Tibial nerve (tissue), 4 donors: ENCODE measurements at regions not wholly inside any gene's neighbourhood (a gene's known extent, or its start where the extent isn't known, plus 50 kb on each side); places are given as distances from the start of the nearest gene placed in this dataset.

Source experiments
- DNase-seq, 2 donors: peaks; one replicate each; pipeline ENCODE4 v3.0.0-alpha.2; 2019; ENCODE audit warnings: low spot score in 2 of 2
- H3K27ac ChIP-seq, 4 donors: fragments of 200-600 bp; sonication (generic) in 3 of 4; one replicate each; pipeline ENCODE4 v1.5.1; 2017 to 2019; ENCODE audit warnings: mild to moderate bottlenecking in 1 of 4
- H3K27me3 ChIP-seq, 2 donors: fragments of 200-600 bp; sonication (generic) in 1 of 2; one replicate each; pipeline versions ENCODE4 v1.5.1 to v1.6.0; 2017 to 2019
- H3K36me3 ChIP-seq, 3 donors: fragments of 200-600 bp; sonication (generic); one replicate each; pipeline ENCODE4 v1.5.1; 2018 to 2019
- H3K4me1 ChIP-seq, 4 donors: fragments of 200-600 bp; sonication (generic) in 3 of 4; one replicate each; pipeline ENCODE4 v1.5.1; 2017 to 2019
- H3K4me3 ChIP-seq, 4 donors: fragments of 200-600 bp; sonication (generic) in 3 of 4; one replicate each; pipeline ENCODE4 v1.5.1; 2017 to 2019; ENCODE audit warnings: mild to moderate bottlenecking in 1 of 4, moderate library complexity in 1 of 4
- H3K9me3 ChIP-seq, 4 donors: fragments of 200-600 bp; sonication (generic) in 3 of 4; one replicate each; pipeline ENCODE4 v1.5.1; 2017 to 2019
- CTCF ChIP-seq, 5 experiments: fragments of 200-600 bp in 3 of 5; fragments of 450-650 bp in 2 of 5; sonication (generic) in 3 of 5; IDR thresholded peaks; one replicate each; pipeline ENCODE4 v1.5.1; 2016 to 2019; ENCODE audit warnings: antibody characterized with exemption in 5 of 5, mild to moderate bottlenecking in 3 of 5, moderate library complexity in 2 of 5
- EP300 ChIP-seq, 2 donors: sonication (generic); formaldehyde crosslinking; IDR thresholded peaks; one replicate each; pipeline ENCODE4 v1.6.1; 2017; ENCODE audit warnings: antibody characterized with exemption in 2 of 2, mild to moderate bottlenecking in 1 of 2
- POLR2A ChIP-seq, 2 donors: fragments of 450-650 bp; IDR thresholded peaks; one replicate each; pipeline ENCODE4 v1.6.1; 2017; ENCODE audit warnings: antibody characterized with exemption in 2 of 2, mild to moderate bottlenecking in 2 of 2, moderate library complexity in 2 of 2
- WGBS, 2 donors: methylation state at CpG; one replicate each; pipeline ENCODE4 v1.1.5; 2018; 5-methylcytosine and 5-hydroxymethylcytosine counted together

- H3K27ac ChIP-seq, result no peak overlapping the region
- no peaks in the 10 kb centered on the region for H3K27me3 ChIP-seq
- no peak for TF ChIP-seq CTCF (IDR thresholded peaks at IDR 0.05)
- no peak for TF ChIP-seq EP300 (IDR thresholded peaks at IDR 0.05)
- no peak for TF ChIP-seq POLR2A (IDR thresholded peaks at IDR 0.05)
- H3K4me3 ChIP-seq, result no peak overlapping the region
- no peaks in the 10 kb centered on the region for H3K36me3 ChIP-seq
- DNase-seq, result no peak
- H3K9me3 ChIP-seq, result no peaks in the 10 kb centered on the region
- H3K4me1 ChIP-seq, result no peaks in the 10 kb centered on the region
- 84 to 86% methylated on average over 9 of the region's 9 CpGs for WGBS, 2 donors
These were observed 160.1 kb upstream of the SOX1 start for GRCh38 chr13:111906816-111907215.

- Histone ChIP-seq H3K4me3 (no peak overlapping the region), H3K4me1 (no peaks in the 10 kb centered on the region), H3K27me3 (no peaks in the 10 kb centered on the region), H3K36me3 (no peaks in the 10 kb centered on the region), H3K27ac (no peak overlapping the region), H3K9me3 (no peaks in the 10 kb centered on the region)
- no peak for DNase-seq
- 61 to 75% methylated on average over 5 of the region's 5 CpGs for WGBS, 2 donors
- TF ChIP-seq POLR2A (IDR thresholded peaks at IDR 0.05) (no peak), EP300 (IDR thresholded peaks at IDR 0.05) (no peak), CTCF (IDR thresholded peaks at IDR 0.05) (no peak)
These were observed 159.5 kb upstream of the SOX1 start for GRCh38 chr13:111907341-111907880.

GRCh38 chr13:111908361-111908760 lies 158.6 kb upstream of the SOX1 start:
- no peak for DNase-seq
- Histone ChIP-seq H3K4me1 (no peaks in the 10 kb centered on the region), H3K27me3 (no peaks in the 10 kb centered on the region), H3K36me3 (no peaks in the 10 kb centered on the region), H3K9me3 (no peaks in the 10 kb centered on the region), H3K4me3 (no peak overlapping the region), H3K27ac (no peak overlapping the region)
- 83 to 87% methylated on average over 13 of the region's 13 CpGs for WGBS, 2 donors
- no peak for TF ChIP-seq CTCF (IDR thresholded peaks at IDR 0.05)
- TF ChIP-seq POLR2A (IDR thresholded peaks at IDR 0.05), result no peak
- TF ChIP-seq EP300 (IDR thresholded peaks at IDR 0.05), result no peak

- H3K27me3 ChIP-seq, result no peaks in the 10 kb centered on the region
- no peak overlapping the region for H3K27ac ChIP-seq
- no peaks in the 10 kb centered on the region for H3K36me3 ChIP-seq
- DNase-seq, result no peak
- no peaks in the 10 kb centered on the region for H3K9me3 ChIP-seq
- TF ChIP-seq CTCF (IDR thresholded peaks at IDR 0.05) (no peak), POLR2A (IDR thresholded peaks at IDR 0.05) (no peak), EP300 (IDR thresholded peaks at IDR 0.05) (no peak)
- H3K4me3 ChIP-seq, result no peak overlapping the region
- WGBS, 2 donors, result 93 to 94% methylated on average over 8 of the region's 8 CpGs
- H3K4me1 ChIP-seq, result no peaks in the 10 kb centered on the region
These were observed 158.0 kb upstream of the SOX1 start for GRCh38 chr13:111908981-111909380.

- 93% methylated on average over 12 of the region's 12 CpGs for WGBS, 2 donors
- Histone ChIP-seq H3K27me3 (no peaks in the 10 kb centered on the region), H3K36me3 (no peaks in the 10 kb centered on the region), H3K9me3 (no peaks in the 10 kb centered on the region), H3K4me1 (no peaks in the 10 kb centered on the region), H3K4me3 (no peak overlapping the region), H3K27ac (no peak overlapping the region)
- no peak for TF ChIP-seq POLR2A (IDR thresholded peaks at IDR 0.05)
- no peak for TF ChIP-seq EP300 (IDR thresholded peaks at IDR 0.05)
- TF ChIP-seq CTCF (IDR thresholded peaks at IDR 0.05), result no peak
- DNase-seq, result no peak
These were observed 157.4 kb upstream of the SOX1 start for GRCh38 chr13:111909501-111909900.
